IMR-90 (cell line): ENCODE measurements at regions not wholly inside any gene's neighbourhood (a gene's known extent, or its start where the extent isn't known, plus 50 kb on each side); places are given as distances from the start of the nearest gene placed in this dataset.

ENCODE experiments used
- ATAC-seq: fragments of 200-7000 bp; cut with Tn5 transposase; 2 replicates; pipeline ENCODE4 v1.9.1; 2020; ENCODE audit warnings: low read depth, mild to moderate bottlenecking, moderate library complexity
- BruUV-seq: library from RNA; stranded (reverse); fragments of 400-500 nt; replicated peaks from 2 replicates; lab custom pipeline; 2021; lab: Mats Ljungman, UMichigan
- CTCF ChIA-PET: fragments of 300-600 bp; formaldehyde crosslinking; extraction: SDS; loops from one replicate; lab custom pipeline; 2021; ENCODE audit warnings: antibody characterized with exemption; lab: Yijun Ruan, JAX
- POLR2A ChIA-PET: fragments of 300-600 bp; sonication (Branson Sonifier 250); formaldehyde crosslinking; loops from one replicate; lab custom pipeline; 2022; ENCODE audit warnings: antibody characterized with exemption; ENCODE audit not compliant: unreplicated experiment; lab: Charles Lee
- DNase-seq: peaks from one replicate; pipeline ENCODE4 v3.0.0; 2013
- H2AFZ ChIP-seq: replicated peaks from 2 replicates; pipeline ENCODE3; 2013; ENCODE audit warnings: low read length, mild to moderate bottlenecking; ENCODE audit not compliant: poor library complexity
- H2AK5ac ChIP-seq: 2 replicates; pipeline ENCODE4 v1.6.1; 2013; ENCODE audit warnings: low read depth, low read length, inconsistent platforms
- H2AK9ac ChIP-seq: replicated peaks from 2 replicates; pipeline ENCODE3; 2013; ENCODE audit warnings: mild to moderate bottlenecking, low read depth, low read length, moderate library complexity; ENCODE audit not compliant: poor library complexity
- H2BK120ac ChIP-seq: 2 replicates; pipeline ENCODE4 v1.6.1; 2013; ENCODE audit warnings: low read depth, low read length, inconsistent platforms
- H2BK15ac ChIP-seq: 3 replicates; pipeline ENCODE4 v1.6.1; 2013; ENCODE audit warnings: low read depth, low read length, inconsistent platforms
- H2BK20ac ChIP-seq: 2 replicates; pipeline ENCODE4 v1.6.1; 2013; ENCODE audit warnings: low read depth, mild to moderate bottlenecking, inconsistent platforms, low read length, moderate library complexity
- H2BK5ac ChIP-seq: 2 replicates; pipeline ENCODE4 v1.6.1; 2013; ENCODE audit warnings: mild to moderate bottlenecking, low read depth, low read length, inconsistent platforms; ENCODE audit not compliant: poor library complexity, severe bottlenecking
- H3K14ac ChIP-seq: replicated peaks from 2 replicates; pipeline ENCODE4 v1.6.1; 2013; ENCODE audit warnings: low read depth, low read length, inconsistent platforms
- H3K18ac ChIP-seq: 2 replicates; pipeline ENCODE4 v1.6.1; 2013; ENCODE audit warnings: low read depth, low read length, control low read depth
- H3K23ac ChIP-seq: 2 replicates; pipeline ENCODE4 v1.6.1; 2013; ENCODE audit warnings: low read depth, low read length, inconsistent platforms
- H3K27ac ChIP-seq: 2 replicates; pipeline ENCODE4 v1.5.1; 2013; ENCODE audit warnings: mild to moderate bottlenecking, control low read depth, low read length; ENCODE audit not compliant: insufficient read depth
- H3K27me3 ChIP-seq: 2 replicates; pipeline ENCODE4 v1.6.1; 2013; ENCODE audit warnings: low read length; ENCODE audit not compliant: control insufficient read depth, insufficient read depth
- H3K36me3 ChIP-seq: 2 replicates; pipeline ENCODE4 v1.6.1; 2013; ENCODE audit warnings: low read length, mixed read lengths; ENCODE audit not compliant: control insufficient read depth, insufficient read depth
- H3K4ac ChIP-seq: 2 replicates; pipeline ENCODE4 v1.6.1; 2013; ENCODE audit warnings: low read depth, low read length, inconsistent platforms
- H3K4me1 ChIP-seq: 2 replicates; pipeline ENCODE4 v1.6.1; 2013; ENCODE audit warnings: low read length, mixed read lengths; ENCODE audit not compliant: control insufficient read depth, insufficient read depth
- H3K4me2 ChIP-seq: 2 replicates; pipeline ENCODE4 v1.6.1; 2013; ENCODE audit warnings: low read depth, mild to moderate bottlenecking, control low read depth, low read length, moderate library complexity
- H3K4me3 ChIP-seq: 2 replicates; pipeline ENCODE4 v1.5.1; 2013; ENCODE audit warnings: low read depth, mild to moderate bottlenecking, control low read depth, low read length, moderate library complexity; ENCODE audit not compliant: insufficient read depth
- H3K56ac ChIP-seq: 2 replicates; pipeline ENCODE4 v1.6.1; 2013; ENCODE audit warnings: low read length, inconsistent platforms; ENCODE audit not compliant: insufficient read depth; ENCODE audit errors: extremely low read depth
- H3K79me1 ChIP-seq, 2 experiments: 2 replicates each; pipeline ENCODE4 v1.6.1; 2013; ENCODE audit warnings: low read length in 2 of 2, inconsistent platforms in 1 of 2, low read depth in 1 of 2
- H3K9ac ChIP-seq: 2 replicates; pipeline ENCODE4 v1.6.1; 2013; ENCODE audit warnings: low read depth, low read length, control low read depth
- H3K9me1 ChIP-seq: 2 replicates; pipeline ENCODE4 v1.6.1; 2013; ENCODE audit warnings: low read length, inconsistent platforms; ENCODE audit not compliant: insufficient read depth
- H3K9me3 ChIP-seq: 2 replicates; pipeline ENCODE4 v1.6.1; 2013; ENCODE audit warnings: low read length; ENCODE audit not compliant: control insufficient read depth, insufficient read depth
- H4K20me1 ChIP-seq: 2 replicates; pipeline ENCODE4 v1.6.1; 2013; ENCODE audit warnings: low read length, inconsistent platforms; ENCODE audit not compliant: insufficient read depth
- H4K5ac ChIP-seq: 2 replicates; pipeline ENCODE4 v1.6.1; 2013; ENCODE audit warnings: mild to moderate bottlenecking, low read depth, low read length, control low read depth
- H4K8ac ChIP-seq, 2 experiments: 2 replicates each; pipeline ENCODE4 v1.6.1; 2013; ENCODE audit warnings: low read depth in 2 of 2, low read length in 2 of 2, control low read depth in 1 of 2, inconsistent platforms in 1 of 2
- H4K91ac ChIP-seq: 2 replicates; pipeline ENCODE4 v1.6.1; 2013; ENCODE audit warnings: low read depth, low read length, inconsistent platforms; ENCODE audit not compliant: insufficient read depth
- BHLHE40 ChIP-seq: fragments of 150-350 bp; IDR thresholded peaks from 2 replicates; pipeline ENCODE4 v1.6.1; 2016; ENCODE audit warnings: mild to moderate bottlenecking, low read depth, low read length
- CEBPB ChIP-seq: IDR thresholded peaks from 2 replicates; pipeline ENCODE4 v1.6.1; 2012; ENCODE audit warnings: low read depth, low read length, improper control_type of control experiment
- CHD1 ChIP-seq: IDR thresholded peaks from 2 replicates; pipeline ENCODE4 v1.6.1; 2012; ENCODE audit warnings: low read depth, low read length, improper control_type of control experiment
- CTCF ChIP-seq: conservative IDR thresholded peaks from 2 replicates; pipeline ENCODE4 v1.5.1; 2012; ENCODE audit warnings: mild to moderate bottlenecking, low read depth, low read length, improper control_type of control experiment
- ELK1 ChIP-seq: fragments of 150-350 bp; IDR thresholded peaks from 2 replicates; pipeline ENCODE4 v1.6.1; 2016; ENCODE audit warnings: low read depth, mild to moderate bottlenecking, low read length, moderate library complexity, borderline replicate concordance
- FOS ChIP-seq: fragments of 150-350 bp; IDR thresholded peaks from 2 replicates; pipeline ENCODE4 v1.6.1; 2016; ENCODE audit warnings: low read depth, low read length
- MAFK ChIP-seq: IDR thresholded peaks from 2 replicates; pipeline ENCODE4 v1.6.1; 2012; ENCODE audit warnings: low read depth, low read length, improper control_type of control experiment
- MAZ ChIP-seq: IDR thresholded peaks from 2 replicates; pipeline ENCODE4 v1.6.1; 2012; ENCODE audit warnings: low read depth, mild to moderate bottlenecking, low read length, improper control_type of control experiment, moderate library complexity, borderline replicate concordance
- MXI1 ChIP-seq: IDR thresholded peaks from 2 replicates; pipeline ENCODE4 v1.6.1; 2012; ENCODE audit warnings: low read depth, mild to moderate bottlenecking, low read length, moderate library complexity, borderline replicate concordance
- NFE2L2 ChIP-seq: fragments of 150-350 bp; IDR thresholded peaks from 2 replicates; pipeline ENCODE4 v1.6.1; 2016; ENCODE audit warnings: low read depth, mild to moderate bottlenecking, low read length
- POLR2A ChIP-seq: IDR thresholded peaks from 2 replicates; pipeline ENCODE4 v1.6.1; 2012; ENCODE audit warnings: mild to moderate bottlenecking, low read depth, low read length
- RAD21 ChIP-seq: IDR thresholded peaks from 2 replicates; pipeline ENCODE4 v1.6.1; 2012; ENCODE audit warnings: low read length, improper control_type of control experiment
- RCOR1 ChIP-seq: IDR thresholded peaks from 2 replicates; pipeline ENCODE4 v1.6.1; 2012; ENCODE audit warnings: mild to moderate bottlenecking, low read length, improper control_type of control experiment; ENCODE audit not compliant: insufficient replicate concordance
- RFX5 ChIP-seq: IDR thresholded peaks from 2 replicates; pipeline ENCODE4 v1.8.0; 2012; ENCODE audit warnings: low read depth, mild to moderate bottlenecking, low read length, moderate library complexity
- SMC3 ChIP-seq: fragments of 150-350 bp; IDR thresholded peaks from 2 replicates; pipeline ENCODE4 v1.6.1; 2016; ENCODE audit warnings: low read depth, mild to moderate bottlenecking, antibody characterized with exemption, low read length, moderate library complexity
- USF2 ChIP-seq: fragments of 150-350 bp; IDR thresholded peaks from 2 replicates; pipeline ENCODE4 v1.6.1; 2017; ENCODE audit warnings: mild to moderate bottlenecking, antibody characterized with exemption, low read length, low read depth
- WGBS, 2 experiments: methylation state at CpG; one replicate each; pipeline versions ENCODE4 v1.1.5 to v1.1.7; 2013; ENCODE audit warnings: missing lambda C conversion rate in 2 of 2; ENCODE audit not compliant: insufficient read length in 1 of 2; ENCODE audit errors: extremely low coverage in 2 of 2; 5-methylcytosine and 5-hydroxymethylcytosine counted together
- dilution Hi-C: fragments of 300-500 bp; cut with HindIII; formaldehyde crosslinking; loops from one replicate; pipeline ENCODE4 v1.14.3; 2018; ENCODE audit warnings: low sequenced_read_pairs; ENCODE audit not compliant: unreplicated experiment
- in situ Hi-C: fragments of 300-500 bp; cut with MboI; formaldehyde crosslinking; loops from 3 replicates; pipeline ENCODE4 v1.14.3; 2019; ENCODE audit warnings: low sequenced_read_pairs, inconsistent platforms, mixed read lengths
- intact Hi-C: fragments of 100-400 bp; cut with micrococcal nuclease; formaldehyde crosslinking; loops from 2 replicates; pipeline ENCODE4 v1.10.0; 2022

GRCh38 chr4:154958621-154959358 lies 177.7 kb downstream of the RBM46 start:
- WGBS, 2 experiments = no CpG with 5 or more reads among the region's 2 CpGs
- CTCF ChIA-PET = no interaction called here
- ATAC-seq = no peak

More at GRCh38 chr4:154958621-154959358, 177.7 kb downstream of the RBM46 start:
- no peak overlapping the region for H2BK20ac ChIP-seq
- H2BK120ac ChIP-seq = no peak overlapping the region
- H2BK5ac ChIP-seq = no peak overlapping the region
- no peaks in the 10 kb centered on the region for H3K4me1 ChIP-seq
- H3K9me3 ChIP-seq = no peaks in the 10 kb centered on the region
- in situ Hi-C loops (no loop called here), intact Hi-C loops (loop anchor here (10.0 kb wide), 1 partner anchor 166 kb away; no protein-coding TSS in a partner anchor), dilution Hi-C loops (no loop called here)
- no peak for DNase-seq
- no peak overlapping the region for H3K14ac ChIP-seq
- no peak overlapping the region for H2AK5ac ChIP-seq
- POLR2A ChIA-PET = no interaction called here
- no peak overlapping the region for H3K56ac ChIP-seq
- no peak overlapping the region for H3K4me2 ChIP-seq
- H3K27me3 ChIP-seq = no peaks in the 10 kb centered on the region
- no peak overlapping the region for H2AK9ac ChIP-seq
- H3K27ac ChIP-seq = no peak overlapping the region
- no peak overlapping the region for H3K4ac ChIP-seq
- H3K79me1 ChIP-seq = no peaks in the 10 kb centered on the region
- no peak overlapping the region for H4K8ac ChIP-seq
- TF ChIP-seq RFX5 (no peak), MAFK (no peak), RCOR1 (no peak), CEBPB (no peak), MXI1 (no peak), ELK1 (no peak), USF2 (no peak), CTCF (no peak), MAZ (no peak), CHD1 (no peak), SMC3 (no peak), BHLHE40 (no peak), RAD21 (no peak), POLR2A (no peak), NFE2L2 (no peak), FOS (no peak)
- H4K20me1 ChIP-seq = no peaks in the 10 kb centered on the region
- H3K23ac ChIP-seq = no peak overlapping the region
- no peaks in the 10 kb centered on the region for H3K9me1 ChIP-seq
- no peak overlapping the region for H4K91ac ChIP-seq
- no peak overlapping the region for H3K9ac ChIP-seq
- H2BK15ac ChIP-seq = no peak overlapping the region
- no peak overlapping the region for H2AFZ ChIP-seq
- no peak overlapping the region for H4K5ac ChIP-seq
- H3K18ac ChIP-seq = no peak overlapping the region
- no TSS peak for BruUV-seq
- H3K4me3 ChIP-seq = no peak overlapping the region
- H3K36me3 ChIP-seq = no peaks in the 10 kb centered on the region
